Panc1 (cell line): ENCODE measurements at regions not wholly inside any gene's neighbourhood (a gene's known extent, or its start where the extent isn't known, plus 50 kb on each side); places are given as distances from the start of the nearest gene placed in this dataset.

Experiments
- ATAC-seq: fragments of 200-7000 bp; cut with Tn5 transposase; 2 replicates; pipeline ENCODE4 v1.9.1; 2020; ENCODE audit warnings: mild to moderate bottlenecking, moderate library complexity
- BruUV-seq: library from RNA; stranded (reverse); fragments of 400-500 nt; replicated peaks from 2 replicates; lab custom pipeline; 2021; lab: Mats Ljungman, UMichigan
- CTCF ChIA-PET: fragments of 300-600 bp; sonication (Branson Sonifier 250); formaldehyde crosslinking; loops from one replicate; lab custom pipeline; 2022; ENCODE audit warnings: antibody characterized with exemption; lab: Charles Lee
- POLR2A ChIA-PET: fragments of 300-600 bp; sonication (Branson Sonifier 250); formaldehyde crosslinking; loops from one replicate; lab custom pipeline; 2022; ENCODE audit warnings: antibody characterized with exemption; lab: Charles Lee
- DNase-seq: peaks from one replicate; pipeline ENCODE4 v3.0.0-alpha.2; 2010; ENCODE audit warnings: low read depth, low spot score
- H3K27ac ChIP-seq: 2 replicates; pipeline ENCODE4 v1.5.1; 2011; ENCODE audit warnings: mild to moderate bottlenecking, low read length, inconsistent platforms
- H3K27me3 ChIP-seq: fragments of 200-500 bp; sonication (Bioruptor generic); 2 replicates; pipeline ENCODE4 v1.6.0; 2014; ENCODE audit warnings: low read length, inconsistent platforms; ENCODE audit not compliant: control insufficient read depth, insufficient read depth
- H3K36me3 ChIP-seq: fragments of 200-500 bp; sonication (Bioruptor generic); 2 replicates; pipeline ENCODE4 v1.5.1; 2014; ENCODE audit warnings: inconsistent platforms, mild to moderate bottlenecking, low read length, moderate library complexity; ENCODE audit not compliant: control insufficient read depth, insufficient read depth
- H3K4me1 ChIP-seq: 2 replicates; pipeline ENCODE4 v1.5.1; 2011; ENCODE audit warnings: inconsistent platforms, mild to moderate bottlenecking, low read length, moderate library complexity; ENCODE audit not compliant: control insufficient read depth, insufficient read depth
- H3K4me3 ChIP-seq, 2 experiments: 2 replicates each; pipeline ENCODE4 v1.5.1; 2011 to 2012; ENCODE audit warnings: low read depth in 2 of 2, low read length in 2 of 2, mild to moderate bottlenecking in 2 of 2, inconsistent platforms in 1 of 2, moderate library complexity in 1 of 2
- H3K9me3 ChIP-seq: fragments of 200-500 bp; sonication (Bioruptor generic); 2 replicates; pipeline ENCODE4 v1.5.1; 2014; ENCODE audit warnings: low read depth, mild to moderate bottlenecking, inconsistent platforms, low read length, moderate library complexity; ENCODE audit not compliant: control insufficient read depth, insufficient read depth
- CTCF ChIP-seq: fragments of 450-650 bp; IDR thresholded peaks from 2 replicates; pipeline ENCODE4 v1.5.1; 2017; ENCODE audit warnings: mild to moderate bottlenecking
- POLR2AphosphoS5 ChIP-seq: IDR thresholded peaks from 2 replicates; pipeline ENCODE4 v1.6.1; 2012; ENCODE audit warnings: mild to moderate bottlenecking, low read depth, low read length, moderate library complexity
- REST ChIP-seq, 2 experiments: IDR thresholded peaks; 2 replicates each; pipeline ENCODE4 v1.6.1; 2011 to 2012; ENCODE audit warnings: low read depth in 2 of 2, control low read depth in 1 of 2, low read length in 1 of 2, mild to moderate bottlenecking in 1 of 2, moderate library complexity in 1 of 2; ENCODE audit not compliant: insufficient read depth in 1 of 2
- SIN3A ChIP-seq: IDR thresholded peaks from 2 replicates; pipeline ENCODE4 v1.6.1; 2012; ENCODE audit warnings: low read depth, mild to moderate bottlenecking, low read length, moderate library complexity, borderline replicate concordance; ENCODE audit not compliant: insufficient read depth
- TCF7L2 ChIP-seq: IDR thresholded peaks from 2 replicates; pipeline ENCODE4 v1.6.1; 2011; ENCODE audit warnings: mild to moderate bottlenecking, low read depth, low read length, inconsistent platforms
- in situ Hi-C: cut with HindIII; loops from 2 replicates; pipeline ENCODE4 v1.10.0; 2016; ENCODE audit warnings: low sequenced_read_pairs, low pct_unique_long_range_greater_than_20kb
- intact Hi-C: fragments of 100-400 bp; cut with micrococcal nuclease; formaldehyde crosslinking; loops from one replicate; pipeline ENCODE4 v1.10.0; 2022; ENCODE audit not compliant: unreplicated experiment

GRCh38 chr5:52605317-52606313 lies 182.1 kb upstream of the ITGA1 start:
- intact Hi-C loops (no loop called here), in situ Hi-C loops (no loop called here)
- no peak for DNase-seq
- POLR2A ChIA-PET, result no interaction called here
- no peak for ATAC-seq
- Histone ChIP-seq H3K36me3 (no peaks in the 10 kb centered on the region), H3K4me3 (no peak overlapping the region), H3K27ac (no peak overlapping the region), H3K27me3 (no peaks in the 10 kb centered on the region), H3K9me3 (no peaks in the 10 kb centered on the region), H3K4me1 (no peaks in the 10 kb centered on the region)
- CTCF ChIA-PET, result no interaction called here
- no peak for TF ChIP-seq REST (IDR thresholded peaks at IDR 0.05; ENCODE audit: insufficient read depth in 1 of 2, low read depth in 2 of 2, low read length in 1 of 2)
- no peak for TF ChIP-seq POLR2AphosphoS5
- no peak for TF ChIP-seq TCF7L2
- no peak for TF ChIP-seq SIN3A
- TF ChIP-seq CTCF, result no peak
- no TSS peak for BruUV-seq

GRCh38 chr5:52607227-52607824 lies 180.4 kb upstream of the ITGA1 start:
- no peak overlapping the region for H3K27ac ChIP-seq
- no peaks in the 10 kb centered on the region for H3K4me1 ChIP-seq
- TF ChIP-seq POLR2AphosphoS5 (no peak), SIN3A (no peak), REST (IDR thresholded peaks at IDR 0.05; ENCODE audit: insufficient read depth in 1 of 2, low read depth in 2 of 2, low read length in 1 of 2) (no peak), CTCF (no peak), TCF7L2 (no peak)
- H3K9me3 ChIP-seq, result no peaks in the 10 kb centered on the region
- no peak for ATAC-seq
- in situ Hi-C loops (no loop called here), intact Hi-C loops (no loop called here)
- H3K4me3 ChIP-seq, result no peak overlapping the region
- ChIA-PET POLR2A (no interaction called here), CTCF (no interaction called here)
- H3K36me3 ChIP-seq, result no peaks in the 10 kb centered on the region
- no peak for DNase-seq
- no TSS peak for BruUV-seq
- no peaks in the 10 kb centered on the region for H3K27me3 ChIP-seq
